DMS79 (cell line): ENCODE measurements at regions not wholly inside any gene's neighbourhood (a gene's known extent, or its start where the extent isn't known, plus 50 kb on each side); places are given as distances from the start of the nearest gene placed in this dataset.

Experiments
- DNase-seq: peaks from one replicate; lab custom pipeline; 2025; lab: John Stamatoyannopoulos, UW

DNA sequence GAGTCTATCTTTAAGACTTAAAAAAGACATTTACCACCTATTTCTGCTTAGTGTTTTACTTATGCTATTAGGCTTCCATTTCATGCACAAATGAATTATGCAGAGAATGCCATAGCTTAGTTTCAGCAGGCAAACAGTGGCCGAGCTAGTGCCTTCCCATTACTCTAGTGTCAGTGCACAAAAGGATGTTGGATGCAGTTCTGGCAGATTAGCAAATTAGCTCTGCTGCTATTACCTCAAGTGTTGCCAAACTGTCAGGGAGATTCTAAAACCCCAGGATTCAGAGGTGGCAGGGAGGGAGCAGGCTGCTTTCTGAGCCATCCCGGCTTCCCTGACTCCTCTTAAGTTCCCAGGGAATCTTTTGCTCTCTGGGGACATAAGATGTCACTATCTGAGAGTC lies 209.4 kb upstream of the NCAM1 start:
- DNase-seq: no peak

DNA sequence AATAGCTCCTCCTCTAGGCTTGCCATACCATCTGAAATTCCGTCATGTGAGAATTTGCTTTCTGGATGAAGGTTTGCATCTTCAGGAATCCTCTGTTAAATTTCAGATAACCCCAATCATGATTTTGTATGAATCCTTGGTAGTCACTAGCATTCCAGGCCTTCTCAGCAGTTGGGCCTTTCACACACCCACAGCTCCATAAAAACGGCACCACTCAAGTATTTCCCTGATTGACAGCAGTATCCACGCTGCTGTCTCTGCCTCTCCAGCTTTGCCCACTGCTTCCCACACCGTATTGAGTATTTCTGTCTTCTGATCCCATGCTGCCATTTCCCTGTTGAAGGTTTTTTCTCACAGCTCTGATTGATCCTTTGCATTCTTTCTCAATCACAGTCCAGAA lies 208.7 kb upstream of the NCAM1 start:
- no peak for DNase-seq

DNA sequence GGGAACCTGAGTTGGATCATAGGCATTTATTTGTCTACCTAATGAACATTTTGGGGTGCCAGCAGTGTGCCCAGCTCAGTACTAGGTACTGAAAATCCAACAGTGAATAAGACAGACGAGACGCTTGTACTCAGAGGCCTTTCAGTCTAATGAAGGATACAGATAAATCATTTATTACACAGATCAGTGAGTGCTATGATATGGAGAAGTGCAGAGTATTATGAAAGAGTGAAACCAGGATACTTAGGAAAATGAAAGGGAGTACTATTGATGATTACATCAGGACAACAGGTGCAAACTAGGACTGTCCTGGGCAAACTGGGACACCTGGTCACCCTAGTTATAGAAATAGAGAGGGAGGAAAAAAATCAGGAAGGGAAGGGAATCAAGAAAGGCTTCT lies 207.5 kb upstream of the NCAM1 start:
- no peak for DNase-seq

DNA sequence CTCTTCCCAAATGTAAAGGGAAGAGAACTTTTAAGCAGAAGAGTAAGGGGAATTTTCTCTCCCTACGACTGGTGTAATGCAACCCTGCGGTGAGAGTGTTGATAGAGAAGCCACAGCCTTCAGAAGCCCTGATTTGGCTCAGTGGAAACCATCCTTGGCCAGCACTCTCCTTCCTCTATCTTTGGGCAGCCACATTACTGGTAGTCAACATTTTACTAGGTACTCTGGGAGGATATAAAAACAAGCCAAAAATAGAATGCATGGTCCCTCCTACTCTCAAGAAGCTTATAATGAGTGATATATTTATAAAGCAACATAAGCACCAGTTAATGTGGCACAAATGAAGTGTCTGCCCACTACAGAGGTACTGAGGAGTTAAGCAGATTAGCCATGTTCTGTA lies 201.8 kb upstream of the NCAM1 start:
- no peak for DNase-seq

DNA sequence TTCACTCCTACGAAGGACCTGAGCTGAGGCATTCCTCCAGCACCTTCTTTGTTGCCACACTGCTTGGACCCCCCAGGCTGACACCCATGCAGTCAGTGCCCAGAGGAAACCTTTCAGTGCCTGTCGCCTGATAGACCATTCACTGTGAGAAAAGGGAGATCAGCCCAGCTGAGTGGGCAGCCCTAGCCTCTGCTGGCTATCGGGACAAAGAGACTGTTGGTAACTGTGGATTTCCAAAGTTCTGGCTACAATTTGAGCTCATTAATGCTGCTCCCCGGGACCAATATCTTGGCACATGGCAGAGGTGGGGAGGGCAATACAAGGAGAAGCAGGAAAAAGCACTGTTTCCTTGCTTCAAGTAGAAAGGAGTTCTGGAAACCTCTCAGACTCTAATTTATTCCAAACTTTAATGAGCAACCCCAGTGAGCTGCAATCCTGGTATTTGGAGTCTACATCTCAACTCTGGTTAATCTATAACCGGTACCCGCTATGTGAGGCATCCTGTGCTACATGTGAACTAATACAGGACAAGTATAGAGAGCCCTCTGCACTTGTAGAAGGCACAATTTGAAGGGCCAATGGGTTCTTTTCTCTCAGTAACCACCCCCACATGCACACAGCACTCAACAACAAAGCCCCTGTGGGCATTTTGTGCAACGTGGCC lies 200.7 kb upstream of the NCAM1 start:
- no peak for DNase-seq

DNA sequence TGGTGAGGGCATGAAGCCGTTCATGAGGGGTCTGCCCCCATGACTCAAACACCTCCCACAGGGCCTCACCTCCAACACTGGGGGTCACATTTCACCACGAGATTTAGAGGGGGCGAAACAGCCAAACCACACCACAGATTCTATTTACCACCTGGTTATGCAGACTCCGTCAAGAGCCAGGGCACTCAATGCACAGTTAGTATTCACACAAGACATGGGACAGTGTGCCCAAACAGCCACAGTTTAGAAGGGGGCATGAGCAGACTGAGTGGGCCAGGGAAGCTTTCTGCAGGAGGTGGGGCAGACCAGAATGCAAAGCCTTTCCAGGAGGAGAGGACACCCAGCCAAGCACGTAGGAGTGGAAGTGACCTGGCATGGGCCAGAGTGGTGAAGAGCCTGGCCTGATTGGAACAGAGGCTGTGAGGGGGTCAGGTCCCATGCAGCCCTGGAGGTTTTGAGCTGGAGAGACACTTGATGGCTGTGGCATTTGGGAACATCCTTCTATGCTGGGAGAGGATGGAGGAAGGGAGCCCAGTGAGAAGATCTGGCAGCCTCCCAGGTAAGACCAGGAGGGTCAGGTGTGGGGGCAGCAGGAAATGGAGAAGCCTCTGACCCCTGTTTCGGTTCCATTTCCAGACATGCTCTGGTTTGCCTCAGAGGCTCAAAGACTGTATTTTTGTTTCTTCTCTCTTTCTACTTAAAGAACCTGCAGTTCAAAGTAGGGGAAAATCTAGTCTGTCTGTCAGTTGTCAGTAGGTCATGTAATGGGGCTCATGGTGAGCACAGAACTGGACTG lies 199.1 kb upstream of the NCAM1 start:
- DNase-seq: no peak

DNA sequence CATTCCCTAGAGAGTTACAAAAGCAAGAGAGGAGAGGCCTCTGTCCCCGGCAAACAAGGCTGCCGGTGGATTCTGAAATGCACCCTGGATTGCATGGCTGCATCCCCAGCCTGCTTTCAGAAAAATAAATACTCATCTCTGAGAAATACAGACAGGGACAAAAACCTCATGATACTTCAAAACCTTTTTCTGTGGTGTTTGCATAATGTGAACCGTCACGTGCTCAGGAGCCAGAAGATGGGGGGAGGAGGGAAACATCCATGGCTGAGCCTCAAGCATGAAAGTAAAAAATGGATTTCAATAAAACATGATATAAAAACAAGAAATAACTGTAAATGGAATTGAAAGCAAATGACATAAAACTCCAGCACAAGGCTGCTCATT lies 198.5 kb upstream of the NCAM1 start:
- DNase-seq: no peak

DNA sequence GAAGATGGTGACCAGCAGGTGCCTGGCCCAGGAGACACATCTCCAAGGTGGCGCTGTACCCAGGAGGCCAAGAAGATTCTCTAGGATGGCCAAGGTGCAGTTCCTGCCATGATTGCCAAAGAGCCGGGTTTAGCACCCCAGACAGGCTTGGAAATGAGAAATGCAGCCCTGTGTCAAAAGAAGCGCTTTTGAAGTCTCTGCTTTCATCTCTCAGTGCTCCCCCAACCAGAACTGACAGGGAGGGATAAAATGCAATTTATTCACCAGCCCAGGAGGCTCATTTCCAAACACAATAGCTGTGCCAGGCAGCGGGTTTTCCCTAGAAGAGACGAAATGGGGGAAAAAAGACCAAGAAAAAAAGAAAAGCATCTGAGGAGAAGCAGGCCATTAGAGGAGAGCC lies 195.9 kb upstream of the NCAM1 start:
- DNase-seq: no peak

DNA sequence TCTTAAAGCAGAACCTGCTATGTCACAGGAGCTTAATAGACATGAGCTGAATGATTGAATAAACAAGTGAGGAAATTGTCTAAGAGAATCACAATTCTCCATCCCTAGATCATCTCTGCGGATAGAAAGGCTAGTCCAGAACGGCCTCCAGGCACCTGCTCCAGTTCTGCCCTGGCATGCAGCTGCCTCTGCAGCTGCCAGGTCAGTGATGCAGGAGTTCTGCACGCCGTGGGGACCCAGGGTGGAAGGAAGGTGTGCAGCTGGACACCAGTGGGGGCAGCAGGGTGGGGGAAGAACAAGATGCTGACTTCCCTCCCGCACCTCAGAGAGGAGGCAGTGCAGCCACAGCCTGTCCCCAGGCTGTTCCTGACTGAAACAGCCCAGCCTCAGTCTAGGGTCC lies 192.1 kb upstream of the NCAM1 start:
- no peak for DNase-seq

DNA sequence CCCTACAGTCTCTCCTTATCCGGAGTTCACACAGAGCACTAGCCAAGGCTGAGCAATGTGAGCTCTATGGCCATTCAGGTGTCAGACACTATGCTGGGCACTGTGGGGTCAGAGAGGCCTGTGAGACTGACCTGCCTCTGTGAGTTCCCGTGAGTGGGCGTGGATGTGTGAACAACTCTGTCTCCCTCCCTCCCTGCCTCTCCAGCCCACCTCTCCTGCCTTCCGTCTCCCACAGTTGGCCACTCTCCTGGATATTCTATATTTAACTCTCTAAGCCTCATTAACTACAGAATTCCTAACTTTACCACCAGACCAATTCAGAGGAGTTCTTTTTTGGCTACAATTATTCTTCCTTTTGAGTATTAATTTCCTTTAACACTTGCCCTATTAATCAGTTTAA lies 191.6 kb upstream of the NCAM1 start:
- DNase-seq: no peak

DNA sequence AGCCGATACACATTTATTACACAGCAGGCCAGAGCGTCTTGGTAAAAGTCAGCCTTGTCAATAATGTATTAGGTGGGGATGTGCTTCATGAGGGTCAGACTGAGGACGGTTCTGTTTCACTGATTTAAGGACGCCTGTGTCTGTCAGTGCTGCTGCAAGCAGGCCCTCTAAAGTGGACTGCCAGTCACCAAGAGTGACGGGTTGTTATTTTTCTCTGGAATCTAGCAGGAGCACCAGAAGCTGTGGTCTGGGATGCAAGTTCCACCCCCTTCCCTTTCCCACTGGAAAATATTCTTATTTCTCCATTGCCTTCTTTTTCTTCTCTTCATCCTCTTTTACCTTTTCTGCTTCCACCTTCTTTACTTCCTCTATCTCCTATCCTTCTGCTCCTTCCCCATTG lies 191.2 kb upstream of the NCAM1 start:
- DNase-seq: no peak

DNA sequence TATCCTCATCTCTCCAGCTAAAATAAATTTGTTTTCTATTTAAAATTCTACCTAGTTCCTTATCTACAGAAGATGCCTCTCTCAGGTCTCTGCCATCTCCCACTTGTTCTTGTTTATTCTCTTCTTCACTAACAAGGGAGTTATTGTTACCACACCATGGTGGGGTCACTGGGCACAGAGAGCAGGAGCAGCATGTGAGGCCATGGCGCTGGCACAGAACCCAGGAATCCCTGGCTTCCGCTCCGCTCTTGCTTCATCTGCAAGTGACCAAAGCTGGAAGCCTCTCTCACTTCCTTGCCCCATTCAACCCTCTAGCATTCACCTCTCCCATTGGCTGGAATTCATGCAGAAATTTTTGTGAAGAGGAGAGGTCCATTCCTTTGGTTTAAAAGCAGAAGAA lies 190.7 kb upstream of the NCAM1 start:
- no peak for DNase-seq

DNA sequence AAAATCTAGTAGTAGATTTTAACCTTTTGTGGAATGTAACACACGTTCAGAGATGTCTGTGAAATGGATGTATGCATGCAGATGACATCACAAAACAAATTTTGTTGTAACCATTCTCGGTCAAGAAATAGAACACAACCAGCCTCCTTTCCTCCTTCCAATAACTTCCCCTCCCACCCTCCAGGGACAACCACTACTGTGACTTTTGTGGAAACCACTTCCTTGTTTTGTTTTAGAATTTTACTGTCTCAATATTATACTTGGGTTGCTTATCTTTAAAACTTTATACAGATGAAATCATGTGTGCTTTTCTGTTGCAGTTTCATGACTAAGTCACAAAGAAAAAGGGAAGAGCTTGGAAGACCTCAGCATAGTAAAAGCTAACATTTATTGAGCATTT lies 189.4 kb upstream of the NCAM1 start:
- DNase-seq: no peak

DNA sequence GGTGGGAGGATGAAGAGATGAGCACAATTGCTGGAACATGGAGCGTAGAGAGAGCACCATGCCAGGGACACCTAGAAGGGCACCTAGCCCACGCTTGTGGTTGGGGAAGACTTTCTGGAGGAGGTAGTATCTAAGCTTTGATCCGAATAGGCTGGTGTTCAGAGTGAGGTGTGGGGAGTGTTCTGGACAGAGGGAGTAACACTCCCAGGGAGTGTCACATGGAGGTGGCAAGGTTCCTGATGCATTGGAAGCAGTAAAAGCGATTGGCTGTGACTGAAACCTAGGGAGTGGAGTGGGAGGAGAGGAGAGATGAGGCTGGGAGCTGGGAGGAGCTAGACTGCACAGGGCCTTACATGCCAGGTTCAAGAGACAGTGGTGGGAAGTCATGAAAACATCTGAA lies 188.0 kb upstream of the NCAM1 start:
- DNase-seq: no peak

DNA sequence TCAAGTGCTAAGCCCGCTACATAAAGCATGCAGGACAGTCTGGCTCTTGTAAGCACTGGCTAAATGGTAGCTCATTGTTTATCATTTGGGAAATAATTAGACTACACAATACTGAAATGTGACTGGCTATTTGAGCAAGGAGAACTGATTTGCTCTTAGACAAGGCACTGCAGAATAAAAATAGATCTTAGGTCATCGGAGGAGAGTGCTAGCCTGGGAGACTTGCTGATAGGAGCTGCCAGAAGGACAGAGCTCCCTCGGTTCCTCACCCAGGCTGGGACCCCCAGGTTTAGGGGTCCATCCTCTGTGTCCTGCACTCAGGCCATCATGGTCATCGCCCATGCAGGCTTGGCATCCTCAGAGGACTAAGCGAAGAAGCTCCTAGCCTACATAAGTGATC lies 184.4 kb upstream of the NCAM1 start:
- no peak for DNase-seq

DNA sequence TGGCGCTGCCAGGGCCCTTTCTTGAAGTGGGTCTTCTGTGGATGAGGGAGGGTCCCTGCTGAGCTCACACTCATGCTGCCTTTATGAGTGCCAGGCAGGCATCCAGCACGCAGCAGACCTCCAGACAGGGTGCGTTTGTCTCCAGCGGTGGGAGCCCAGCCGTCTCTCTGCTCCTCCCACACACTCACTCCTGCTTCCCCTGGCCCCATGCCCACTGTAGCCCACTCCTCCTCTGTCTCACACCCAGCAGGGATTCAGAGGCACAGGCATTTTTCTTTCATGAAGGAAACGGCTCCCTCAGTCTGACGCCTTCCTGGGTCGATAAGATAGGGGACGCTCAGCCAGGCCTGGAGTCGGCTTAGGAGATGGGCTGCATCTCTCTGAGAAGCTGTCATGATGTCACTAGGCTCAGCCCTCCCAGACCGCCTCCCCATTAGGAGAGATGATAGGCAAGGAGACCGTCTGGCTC lies 183.9 kb upstream of the NCAM1 start:
- DNase-seq: peak; percentile 61

DNA sequence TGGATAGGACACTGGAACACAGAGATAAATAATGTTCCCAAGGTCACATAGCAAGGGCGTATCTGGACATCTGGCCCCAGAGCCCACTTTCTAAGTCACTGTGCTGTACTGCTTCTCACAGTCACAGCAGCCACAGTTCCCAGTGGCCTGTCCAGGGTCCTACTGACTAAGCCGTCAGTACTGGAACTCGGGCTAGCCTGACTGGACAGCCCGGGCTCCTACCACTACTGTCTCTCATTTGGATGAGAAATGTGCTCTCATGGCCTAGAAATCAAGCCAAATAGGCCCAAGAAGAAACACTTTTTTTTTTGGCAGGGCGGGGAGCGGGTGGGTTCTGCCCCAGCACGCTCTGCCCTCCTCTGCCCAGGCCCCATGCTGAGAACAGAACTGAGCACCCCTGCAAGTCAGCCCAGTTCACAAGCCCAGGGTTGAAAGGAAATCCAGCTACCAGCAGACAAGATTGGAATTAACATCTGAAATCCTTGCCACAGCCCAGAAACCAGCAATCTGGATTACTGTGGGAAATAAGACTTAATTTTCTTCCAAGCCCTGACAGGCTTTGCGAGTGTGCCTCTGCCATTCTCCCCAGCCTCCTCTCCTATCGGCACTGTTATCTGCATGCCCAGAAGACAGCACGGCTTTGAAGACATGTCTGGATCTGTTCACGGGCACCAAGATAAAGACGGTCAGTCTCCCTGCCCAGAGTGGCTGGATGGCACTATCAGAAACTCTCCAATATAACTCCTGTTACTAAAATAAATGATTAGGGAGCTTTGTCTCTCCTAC lies 182.9 kb upstream of the NCAM1 start:
- no peak for DNase-seq

DNA sequence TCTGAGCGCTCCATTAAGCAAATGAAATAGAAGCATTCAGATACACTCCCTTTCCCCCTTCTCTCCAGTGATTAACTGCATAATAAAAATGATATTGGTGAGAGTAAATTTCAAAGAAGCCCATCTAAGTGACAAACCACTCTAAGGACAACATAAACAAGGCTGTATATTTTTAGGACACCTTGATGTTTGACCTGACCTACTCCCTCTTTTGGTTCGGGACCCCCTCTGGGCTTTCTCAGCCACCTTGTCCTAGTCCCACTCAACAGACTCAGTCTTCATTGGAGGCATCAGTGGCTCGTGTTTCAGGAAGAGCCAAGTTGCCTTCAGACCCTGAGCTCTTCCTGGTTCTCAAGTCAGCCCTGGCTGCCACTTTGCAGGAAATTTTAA lies 182.3 kb upstream of the NCAM1 start:
- no peak for DNase-seq

DNA sequence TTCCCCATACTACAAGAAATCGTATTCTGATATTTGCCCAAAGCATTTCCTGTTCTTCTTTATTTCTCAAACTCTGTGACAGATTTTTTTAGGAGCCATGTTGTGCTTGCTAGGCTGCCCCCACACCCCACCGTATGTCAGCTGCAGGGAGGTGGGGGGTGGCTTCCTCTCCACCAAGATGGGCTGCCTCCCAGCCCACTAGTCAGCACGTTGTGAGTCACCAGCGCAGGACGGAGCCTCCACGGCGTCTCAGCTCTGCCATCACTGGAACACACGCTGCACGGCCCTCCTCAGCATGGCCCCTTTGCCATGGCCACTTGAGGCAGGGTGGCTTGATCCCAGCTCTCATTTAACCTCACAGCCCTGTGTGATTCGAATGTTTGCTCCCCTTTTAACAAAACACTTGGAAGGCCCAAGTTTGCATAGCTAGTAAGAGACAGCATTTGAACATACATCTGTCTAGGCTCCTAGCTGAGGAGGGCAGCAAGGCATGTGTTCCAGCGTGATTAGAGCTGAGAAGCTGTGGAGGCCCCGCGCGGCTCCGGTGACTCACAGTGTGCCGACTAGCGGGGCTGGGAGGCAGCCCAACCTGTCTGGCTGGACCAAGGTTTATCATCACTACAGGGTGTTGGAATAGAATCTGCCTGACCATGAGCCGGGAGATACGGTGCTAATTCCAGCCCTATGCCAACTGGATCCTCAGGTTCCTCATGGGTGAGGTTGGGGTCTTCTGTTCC lies 180.7 kb upstream of the NCAM1 start:
- no peak for DNase-seq

DNA sequence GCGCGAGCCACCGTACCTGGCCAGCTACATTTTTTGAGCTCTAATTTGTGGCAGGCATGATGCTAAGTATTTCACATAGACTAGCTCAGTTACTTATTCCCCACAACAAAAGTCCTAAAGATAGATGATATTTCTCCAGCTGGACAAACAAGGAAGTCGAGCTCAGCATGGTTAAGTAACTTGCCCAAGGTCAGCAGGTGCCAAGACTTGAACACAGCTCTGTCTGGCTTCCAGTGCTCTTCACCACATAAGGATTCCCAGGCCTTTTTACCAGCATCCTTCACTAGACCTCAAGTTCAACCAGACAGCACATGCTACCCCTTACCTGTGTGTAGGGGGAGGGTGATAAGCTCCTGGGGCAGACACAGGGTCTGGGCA lies 177.3 kb upstream of the NCAM1 start:
- DNase-seq: no peak

DNA sequence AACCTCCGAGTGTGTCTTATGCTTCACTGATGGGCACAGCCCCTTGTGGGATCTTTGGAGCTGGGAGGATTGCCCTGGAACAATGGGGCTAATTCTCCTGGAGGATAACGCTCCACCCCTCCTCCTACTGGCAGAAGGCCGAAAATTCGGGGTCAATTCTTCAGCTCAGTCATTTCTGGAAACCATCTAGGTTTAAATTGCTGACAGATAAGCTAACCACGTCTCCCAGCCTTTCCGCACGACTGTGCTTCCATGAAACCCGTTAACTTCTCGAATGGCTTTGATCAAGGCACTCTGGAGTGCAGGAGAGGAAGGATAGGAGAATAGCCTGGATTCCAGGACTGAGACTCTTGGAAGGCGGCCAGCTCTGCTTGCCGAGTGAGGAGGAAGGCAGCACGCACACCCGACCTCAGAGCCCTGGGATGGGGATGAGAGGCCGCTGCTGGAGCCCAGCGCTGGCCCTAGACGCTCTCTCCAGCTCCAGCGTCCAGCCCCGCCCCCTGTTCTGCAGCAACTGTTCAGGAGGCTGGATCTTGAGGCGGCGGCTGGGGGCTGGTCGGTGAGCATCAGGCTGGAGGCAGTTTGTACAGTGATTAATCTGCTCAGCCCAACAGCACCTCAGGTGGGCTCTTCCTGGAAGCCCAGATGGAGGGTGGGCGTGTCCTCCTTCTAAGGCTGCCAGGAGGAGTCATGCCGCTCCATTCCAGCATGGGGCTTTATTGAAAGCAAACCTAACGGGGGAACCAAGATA lies 176.7 kb upstream of the NCAM1 start:
- peak; percentile 71 for DNase-seq

DNA sequence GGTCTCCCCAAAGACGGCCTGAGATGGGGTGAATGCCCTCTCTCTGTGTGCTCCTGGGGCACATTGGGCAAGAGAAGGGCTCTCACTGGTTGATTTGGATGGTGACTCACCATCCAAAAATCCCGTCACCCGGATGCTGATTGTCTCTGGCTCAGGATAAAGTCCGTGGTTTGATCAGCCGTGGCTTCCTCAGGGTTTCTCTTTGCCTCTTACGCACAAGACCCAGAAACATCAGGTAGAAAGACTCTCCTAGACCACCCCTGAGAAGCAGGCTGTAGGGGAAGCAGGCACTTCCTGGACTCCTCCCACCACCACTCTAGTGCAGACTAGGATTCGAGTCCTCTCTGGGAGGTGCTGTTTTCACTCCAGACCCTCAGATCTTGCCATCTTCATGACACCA lies 176.1 kb upstream of the NCAM1 start:
- DNase-seq: no peak
